ENCODE measurements at regions not wholly inside any gene's neighbourhood (a gene's known extent, or its start where the extent isn't known, plus 50 kb on each side); places are given as distances from the start of the nearest gene placed in this dataset.
"Not testable (repeated sequence)": the region's sequence is repeated elsewhere in the genome, so short reads cannot be mapped to it uniquely, and the experiment has no call there.

- no peak for DNase-seq (ENCODE audit: low read depth)
These were observed 417.1 kb upstream of the NFIA start for GRCh38 chr1:60665311-60665710.

- DNase-seq (ENCODE audit: low read depth): no peak
These were observed 418.2 kb upstream of the NFIA start for GRCh38 chr1:60664086-60664625.

GRCh38 chr1:60662486-60663044 lies 419.8 kb upstream of the NFIA start:
- no peak for DNase-seq (ENCODE audit: low read depth)

- no peak for DNase-seq (ENCODE audit: low read depth)
These were observed 424.4 kb upstream of the NFIA start for GRCh38 chr1:60657926-60658325.

- no peak for DNase-seq (ENCODE audit: low read depth)
These were observed 426.5 kb upstream of the NFIA start for GRCh38 chr1:60655679-60656355.

GRCh38 chr1:60640033-60640551 lies 442.3 kb upstream of the NFIA start:
- not testable (repeated sequence) for DNase-seq (ENCODE audit: low read depth)

- DNase-seq (ENCODE audit: low read depth): no peak
These were observed 443.1 kb upstream of the NFIA start for GRCh38 chr1:60639287-60639686.

GRCh38 chr1:60637651-60638050 lies 444.7 kb upstream of the NFIA start:
- no peak for DNase-seq (ENCODE audit: low read depth)

GRCh38 chr1:60636946-60637345 lies 445.4 kb upstream of the NFIA start:
- no peak for DNase-seq (ENCODE audit: low read depth)

- no peak for DNase-seq (ENCODE audit: low read depth)
These were observed 448.3 kb upstream of the NFIA start for GRCh38 chr1:60634106-60634505.

- DNase-seq (ENCODE audit: low read depth): no peak
These were observed 459.9 kb upstream of the NFIA start for GRCh38 chr1:60622486-60622885.

- DNase-seq (ENCODE audit: low read depth): peak; percentile 22
These were observed 461.0 kb upstream of the NFIA start for GRCh38 chr1:60621368-60621851.

GRCh38 chr1:60620087-60620486 lies 462.3 kb upstream of the NFIA start:
- DNase-seq (ENCODE audit: low read depth): no peak

- DNase-seq (ENCODE audit: low read depth): peak; percentile 42
These were observed 462.8 kb upstream of the NFIA start for GRCh38 chr1:60619581-60619980.

- no peak for DNase-seq (ENCODE audit: low read depth)
These were observed 466.7 kb upstream of the NFIA start for GRCh38 chr1:60615666-60616065.

GRCh38 chr1:60612790-60613189 lies 469.6 kb upstream of the NFIA start:
- no peak for DNase-seq (ENCODE audit: low read depth)

- not testable (repeated sequence) for DNase-seq (ENCODE audit: low read depth)
These were observed 475.4 kb upstream of the NFIA start for GRCh38 chr1:60606921-60607320.

GRCh38 chr1:60600532-60600931 lies 481.8 kb upstream of the NFIA start:
- no peak for DNase-seq (ENCODE audit: low read depth)

- no peak for DNase-seq (ENCODE audit: low read depth)
These were observed 482.8 kb upstream of the NFIA start for GRCh38 chr1:60599574-60599973.

GRCh38 chr1:60598041-60598910 lies 484.1 kb upstream of the NFIA start:
- DNase-seq (ENCODE audit: low read depth): no peak

- DNase-seq (ENCODE audit: low read depth): peak; percentile 11
These were observed 485.3 kb upstream of the NFIA start for GRCh38 chr1:60596791-60597750.
